ENCODE measurements at regions not wholly inside any gene's neighbourhood (a gene's known extent, or its start where the extent isn't known, plus 50 kb on each side); places are given as distances from the start of the nearest gene placed in this dataset.

GRCh38 chr2:138298120-138298814 is 203.3 kb upstream of the SPOPL start:
- Histone ChIP-seq H3K36me3 (ENCODE audit: control insufficient read depth in 2 of 3, insufficient read depth in 3 of 3, low read length in 3 of 3) (no peaks in the 10 kb centered on the region), H3K4me1 (ENCODE audit: control insufficient read depth in 2 of 3, insufficient read depth in 2 of 3, low read depth in 1 of 3, low read length in 3 of 3) (peaks cover 0 to 6% (median 0%) of the 10 kb centered on the region in 3 donors), H3K27ac (ENCODE audit: low read depth in 2 of 2, low read length in 2 of 2) (peak overlapping the region in 1 of 2 donors; percentile 16), H3K9me3 (ENCODE audit: control insufficient read depth in 2 of 3, insufficient read depth in 1 of 3, low read length in 3 of 3) (no peaks in the 10 kb centered on the region), H3K9ac (ENCODE audit: low read length in 3 of 3) (no peak overlapping the region), H3K27me3 (ENCODE audit: control insufficient read depth, insufficient read depth, low read length) (no peaks in the 10 kb centered on the region), H3K4me3 (ENCODE audit: low read length in 3 of 3) (no peak overlapping the region)
- TF ChIP-seq CTCF (IDR thresholded peaks at IDR 0.05; ENCODE audit: borderline replicate concordance, extremely low read depth, insufficient read depth), result no peak
- FAIRE-seq (peak; percentile 13), DNase-seq (no peak)
- intact Hi-C loops (cut with DNase I), result no loop called here

- Histone ChIP-seq H3K36me3 (ENCODE audit: control insufficient read depth in 2 of 3, insufficient read depth in 3 of 3, low read length in 3 of 3) (no peaks in the 10 kb centered on the region), H3K9ac (ENCODE audit: low read length in 3 of 3) (no peak overlapping the region), H3K27me3 (ENCODE audit: control insufficient read depth, insufficient read depth, low read length) (no peaks in the 10 kb centered on the region), H3K4me1 (ENCODE audit: control insufficient read depth in 2 of 3, insufficient read depth in 2 of 3, low read depth in 1 of 3, low read length in 3 of 3) (peaks cover 0 to 6% (median 0%) of the 10 kb centered on the region in 3 donors), H3K4me3 (ENCODE audit: low read length in 3 of 3) (no peak overlapping the region), H3K27ac (ENCODE audit: low read depth in 2 of 2, low read length in 2 of 2) (peak overlapping the region in 1 of 2 donors; percentile 16), H3K9me3 (ENCODE audit: control insufficient read depth in 2 of 3, insufficient read depth in 1 of 3, low read length in 3 of 3) (no peaks in the 10 kb centered on the region)
- intact Hi-C loops (cut with DNase I), result no loop called here
- no peak for FAIRE-seq
- DNase-seq, result no peak
- TF ChIP-seq CTCF (IDR thresholded peaks at IDR 0.05; ENCODE audit: borderline replicate concordance, extremely low read depth, insufficient read depth), result no peak
Observed at GRCh38 chr2:138298900-138299299, 202.7 kb upstream of the SPOPL start.

- H3K36me3 ChIP-seq (ENCODE audit: control insufficient read depth in 2 of 3, insufficient read depth in 3 of 3, low read length in 3 of 3), result no peaks in the 10 kb centered on the region
Observed at GRCh38 chr2:138306626-138307025, 194.9 kb upstream of the SPOPL start.

More at GRCh38 chr2:138306626-138307025, 194.9 kb upstream of the SPOPL start:
- Histone ChIP-seq H3K9ac (ENCODE audit: low read length in 3 of 3) (no peak overlapping the region), H3K9me3 (ENCODE audit: control insufficient read depth in 2 of 3, insufficient read depth in 1 of 3, low read length in 3 of 3) (no peaks in the 10 kb centered on the region), H3K27ac (ENCODE audit: low read depth in 2 of 2, low read length in 2 of 2) (no peak overlapping the region), H3K4me1 (ENCODE audit: control insufficient read depth in 2 of 3, insufficient read depth in 2 of 3, low read depth in 1 of 3, low read length in 3 of 3) (no peaks in the 10 kb centered on the region), H3K27me3 (ENCODE audit: control insufficient read depth, insufficient read depth, low read length) (no peaks in the 10 kb centered on the region), H3K4me3 (ENCODE audit: low read length in 3 of 3) (no peak overlapping the region)
- intact Hi-C loops (cut with DNase I), result no loop called here
- DNase-seq (no peak), FAIRE-seq (no peak)
- no peak for TF ChIP-seq CTCF (IDR thresholded peaks at IDR 0.05; ENCODE audit: borderline replicate concordance, extremely low read depth, insufficient read depth)
